ENCODE measurements at regions not wholly inside any gene's neighbourhood (a gene's known extent, or its start where the extent isn't known, plus 50 kb on each side); places are given as distances from the start of the nearest gene placed in this dataset.

DNA sequence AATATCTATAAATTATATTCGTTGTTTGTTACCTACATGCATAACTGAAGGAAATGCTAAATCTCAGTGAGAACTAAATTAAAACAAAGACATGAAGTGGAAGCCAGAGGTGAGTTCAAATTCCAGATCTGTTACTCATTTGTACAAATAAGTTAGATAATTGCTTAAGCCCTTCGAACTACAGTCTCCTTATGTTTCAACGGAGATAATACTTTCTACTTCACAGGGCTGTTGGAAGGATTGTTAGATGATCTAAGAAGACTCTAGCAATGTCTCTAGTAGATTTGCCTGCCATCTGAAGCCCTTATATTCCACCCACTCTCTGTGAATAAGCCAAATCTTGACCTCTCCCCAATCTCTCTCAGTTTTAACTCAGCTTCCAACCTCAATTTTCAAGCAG lies 125.8 kb downstream of the P2RY1 start (continued):
- TF ChIP-seq, protein P1, sequence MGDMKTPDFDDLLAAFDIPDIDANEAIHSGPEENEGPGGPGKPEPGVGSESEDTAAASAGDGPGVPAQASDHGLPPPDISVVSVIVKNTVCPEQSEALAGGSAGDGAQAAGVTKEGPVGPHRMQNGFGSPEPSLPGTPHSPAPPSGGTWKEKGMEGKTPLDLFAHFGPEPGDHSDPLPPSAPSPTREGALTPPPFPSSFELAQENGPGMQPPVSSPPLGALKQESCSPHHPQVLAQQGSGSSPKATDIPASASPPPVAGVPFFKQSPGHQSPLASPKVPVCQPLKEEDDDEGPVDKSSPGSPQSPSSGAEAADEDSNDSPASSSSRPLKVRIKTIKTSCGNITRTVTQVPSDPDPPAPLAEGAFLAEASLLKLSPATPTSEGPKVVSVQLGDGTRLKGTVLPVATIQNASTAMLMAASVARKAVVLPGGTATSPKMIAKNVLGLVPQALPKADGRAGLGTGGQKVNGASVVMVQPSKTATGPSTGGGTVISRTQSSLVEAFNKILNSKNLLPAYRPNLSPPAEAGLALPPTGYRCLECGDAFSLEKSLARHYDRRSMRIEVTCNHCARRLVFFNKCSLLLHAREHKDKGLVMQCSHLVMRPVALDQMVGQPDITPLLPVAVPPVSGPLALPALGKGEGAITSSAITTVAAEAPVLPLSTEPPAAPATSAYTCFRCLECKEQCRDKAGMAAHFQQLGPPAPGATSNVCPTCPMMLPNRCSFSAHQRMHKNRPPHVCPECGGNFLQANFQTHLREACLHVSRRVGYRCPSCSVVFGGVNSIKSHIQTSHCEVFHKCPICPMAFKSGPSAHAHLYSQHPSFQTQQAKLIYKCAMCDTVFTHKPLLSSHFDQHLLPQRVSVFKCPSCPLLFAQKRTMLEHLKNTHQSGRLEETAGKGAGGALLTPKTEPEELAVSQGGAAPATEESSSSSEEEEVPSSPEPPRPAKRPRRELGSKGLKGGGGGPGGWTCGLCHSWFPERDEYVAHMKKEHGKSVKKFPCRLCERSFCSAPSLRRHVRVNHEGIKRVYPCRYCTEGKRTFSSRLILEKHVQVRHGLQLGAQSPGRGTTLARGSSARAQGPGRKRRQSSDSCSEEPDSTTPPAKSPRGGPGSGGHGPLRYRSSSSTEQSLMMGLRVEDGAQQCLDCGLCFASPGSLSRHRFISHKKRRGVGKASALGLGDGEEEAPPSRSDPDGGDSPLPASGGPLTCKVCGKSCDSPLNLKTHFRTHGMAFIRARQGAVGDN (IDR thresholded peaks at IDR 0.05), result no peak
- no peak for TF ChIP-seq CHD4 (IDR thresholded peaks at IDR 0.05)
- no peak for TF ChIP-seq ZNF274 (IDR thresholded peaks at IDR 0.05; ENCODE audit: insufficient read depth, insufficient read length)
- no peak for TF ChIP-seq KLF5 (IDR thresholded peaks at IDR 0.05; ENCODE audit: partially characterized antibody)
- TF ChIP-seq, protein P2, sequence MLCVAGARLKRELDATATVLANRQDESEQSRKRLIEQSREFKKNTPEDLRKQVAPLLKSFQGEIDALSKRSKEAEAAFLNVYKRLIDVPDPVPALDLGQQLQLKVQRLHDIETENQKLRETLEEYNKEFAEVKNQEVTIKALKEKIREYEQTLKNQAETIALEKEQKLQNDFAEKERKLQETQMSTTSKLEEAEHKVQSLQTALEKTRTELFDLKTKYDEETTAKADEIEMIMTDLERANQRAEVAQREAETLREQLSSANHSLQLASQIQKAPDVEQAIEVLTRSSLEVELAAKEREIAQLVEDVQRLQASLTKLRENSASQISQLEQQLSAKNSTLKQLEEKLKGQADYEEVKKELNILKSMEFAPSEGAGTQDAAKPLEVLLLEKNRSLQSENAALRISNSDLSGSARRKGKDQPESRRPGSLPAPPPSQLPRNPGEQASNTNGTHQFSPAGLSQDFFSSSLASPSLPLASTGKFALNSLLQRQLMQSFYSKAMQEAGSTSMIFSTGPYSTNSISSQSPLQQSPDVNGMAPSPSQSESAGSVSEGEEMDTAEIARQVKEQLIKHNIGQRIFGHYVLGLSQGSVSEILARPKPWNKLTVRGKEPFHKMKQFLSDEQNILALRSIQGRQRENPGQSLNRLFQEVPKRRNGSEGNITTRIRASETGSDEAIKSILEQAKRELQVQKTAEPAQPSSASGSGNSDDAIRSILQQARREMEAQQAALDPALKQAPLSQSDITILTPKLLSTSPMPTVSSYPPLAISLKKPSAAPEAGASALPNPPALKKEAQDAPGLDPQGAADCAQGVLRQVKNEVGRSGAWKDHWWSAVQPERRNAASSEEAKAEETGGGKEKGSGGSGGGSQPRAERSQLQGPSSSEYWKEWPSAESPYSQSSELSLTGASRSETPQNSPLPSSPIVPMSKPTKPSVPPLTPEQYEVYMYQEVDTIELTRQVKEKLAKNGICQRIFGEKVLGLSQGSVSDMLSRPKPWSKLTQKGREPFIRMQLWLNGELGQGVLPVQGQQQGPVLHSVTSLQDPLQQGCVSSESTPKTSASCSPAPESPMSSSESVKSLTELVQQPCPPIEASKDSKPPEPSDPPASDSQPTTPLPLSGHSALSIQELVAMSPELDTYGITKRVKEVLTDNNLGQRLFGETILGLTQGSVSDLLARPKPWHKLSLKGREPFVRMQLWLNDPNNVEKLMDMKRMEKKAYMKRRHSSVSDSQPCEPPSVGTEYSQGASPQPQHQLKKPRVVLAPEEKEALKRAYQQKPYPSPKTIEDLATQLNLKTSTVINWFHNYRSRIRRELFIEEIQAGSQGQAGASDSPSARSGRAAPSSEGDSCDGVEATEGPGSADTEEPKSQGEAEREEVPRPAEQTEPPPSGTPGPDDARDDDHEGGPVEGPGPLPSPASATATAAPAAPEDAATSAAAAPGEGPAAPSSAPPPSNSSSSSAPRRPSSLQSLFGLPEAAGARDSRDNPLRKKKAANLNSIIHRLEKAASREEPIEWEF (IDR thresholded peaks at IDR 0.05; ENCODE audit: insufficient replicate concordance, low read depth, low read length), result no peak
- TF ChIP-seq, protein P3, sequence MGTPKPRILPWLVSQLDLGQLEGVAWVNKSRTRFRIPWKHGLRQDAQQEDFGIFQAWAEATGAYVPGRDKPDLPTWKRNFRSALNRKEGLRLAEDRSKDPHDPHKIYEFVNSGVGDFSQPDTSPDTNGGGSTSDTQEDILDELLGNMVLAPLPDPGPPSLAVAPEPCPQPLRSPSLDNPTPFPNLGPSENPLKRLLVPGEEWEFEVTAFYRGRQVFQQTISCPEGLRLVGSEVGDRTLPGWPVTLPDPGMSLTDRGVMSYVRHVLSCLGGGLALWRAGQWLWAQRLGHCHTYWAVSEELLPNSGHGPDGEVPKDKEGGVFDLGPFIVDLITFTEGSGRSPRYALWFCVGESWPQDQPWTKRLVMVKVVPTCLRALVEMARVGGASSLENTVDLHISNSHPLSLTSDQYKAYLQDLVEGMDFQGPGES (IDR thresholded peaks at IDR 0.05), result no peak

All from GM12878 (cell line).